Endothelial cell of umbilical vein (primary cell): ENCODE measurements at regions not wholly inside any gene's neighbourhood (a gene's known extent, or its start where the extent isn't known, plus 50 kb on each side); places are given as distances from the start of the nearest gene placed in this dataset.

Experiments
- BruUV-seq: library from RNA; stranded (reverse); fragments of 400-500 nt; replicated peaks from 2 replicates; lab custom pipeline; 2021; lab: Mats Ljungman, UMichigan
- CTCF ChIA-PET: fragments of 300-600, 350-600 bp; sonication (Branson Sonifier 250); formaldehyde crosslinking; loops from one replicate; lab custom pipeline; 2021; ENCODE audit warnings: antibody characterized with exemption, inconsistent platforms; lab: Charles Lee
- POLR2A ChIA-PET: fragments of 300-600, 350-600 bp; sonication (Branson Sonifier 250); formaldehyde crosslinking; loops from one replicate; lab custom pipeline; 2021; ENCODE audit warnings: antibody characterized with exemption, inconsistent platforms; lab: Charles Lee
- DNase-seq: peaks from one replicate; pipeline ENCODE4 v3.0.0-alpha.2; 2011; ENCODE audit warnings: low read depth, low spot score
- FAIRE-seq: peaks from 2 replicates; lab custom pipeline; 2011; peaks lifted over from hg19 to GRCh38; lab: Jason Lieb, UNC
- H2AFZ ChIP-seq: 2 replicates; pipeline ENCODE4 v1.6.0; 2012; ENCODE audit warnings: low read depth, low read length, control low read depth, inconsistent platforms
- H3K27ac ChIP-seq: 2 replicates; pipeline ENCODE4 v1.5.1; 2011; ENCODE audit warnings: low read depth, mild to moderate bottlenecking, control low read depth, low read length, moderate library complexity; ENCODE audit not compliant: insufficient read depth
- H3K27me3 ChIP-seq, 2 experiments: 2 replicates each; pipeline versions ENCODE4 v1.6.0 to v1.6.1; 2011; ENCODE audit warnings: low read length in 2 of 2, mixed read lengths in 1 of 2; ENCODE audit not compliant: control insufficient read depth in 2 of 2, insufficient read depth in 2 of 2
- H3K36me3 ChIP-seq, 2 experiments: 2 replicates in 1 of 2; 3 replicates in 1 of 2; pipeline ENCODE4 v1.5.1; 2011; ENCODE audit warnings: low read length in 2 of 2, mild to moderate bottlenecking in 1 of 2, moderate library complexity in 1 of 2; ENCODE audit not compliant: control insufficient read depth in 2 of 2, insufficient read depth in 2 of 2; ENCODE audit errors: extremely low read depth in 1 of 2
- H3K4me1 ChIP-seq: 3 replicates; pipeline ENCODE4 v1.5.1; 2011; ENCODE audit warnings: mild to moderate bottlenecking, low read length; ENCODE audit not compliant: control insufficient read depth, insufficient read depth; ENCODE audit errors: extremely low read depth
- H3K4me2 ChIP-seq: 2 replicates; pipeline ENCODE4 v1.6.1; 2011; ENCODE audit warnings: low read length, control low read depth, mixed read lengths; ENCODE audit not compliant: insufficient read depth
- H3K4me3 ChIP-seq, 3 experiments: fragments of 200-600 bp in 1 of 3; sonication (generic), shearing (Covaris generic) in 1 of 3; replicated peaks in 1 of 3; 2 replicates each; pipeline ENCODE4 v1.5.1; 2011 to 2016; ENCODE audit warnings: control low read depth in 3 of 3, low read length in 3 of 3, mild to moderate bottlenecking in 2 of 3, inconsistent platforms in 1 of 3, low read depth in 1 of 3, moderate library complexity in 1 of 3; ENCODE audit not compliant: insufficient read depth in 1 of 3
- H3K79me2 ChIP-seq: 2 replicates; pipeline ENCODE4 v1.6.0; 2012; ENCODE audit warnings: low read length, inconsistent platforms; ENCODE audit not compliant: control insufficient read depth, insufficient read depth
- H3K9ac ChIP-seq: replicated peaks from 2 replicates; pipeline ENCODE3; 2011; ENCODE audit warnings: low read length, control low read depth; ENCODE audit not compliant: insufficient read depth; ENCODE audit errors: extremely low read depth
- H3K9me1 ChIP-seq: replicated peaks from 3 replicates; pipeline ENCODE4 v1.6.0; 2011; ENCODE audit warnings: mild to moderate bottlenecking, low read length; ENCODE audit not compliant: control insufficient read depth, insufficient read depth; ENCODE audit errors: extremely low read depth
- H3K9me3 ChIP-seq: replicated peaks from 2 replicates; pipeline ENCODE4 v1.5.1; 2012; ENCODE audit warnings: low read length, inconsistent platforms; ENCODE audit not compliant: control insufficient read depth, insufficient read depth
- H4K20me1 ChIP-seq: replicated peaks from 2 replicates; pipeline ENCODE3; 2011; ENCODE audit warnings: mild to moderate bottlenecking, low read length; ENCODE audit not compliant: control insufficient read depth, insufficient read depth; ENCODE audit errors: extremely low read depth
- CTCF ChIP-seq, 2 donors: IDR thresholded peaks; 1 replicate in 1 of 2; 2 replicates in 1 of 2; pipeline ENCODE4 v1.5.1; 2011; ENCODE audit warnings: low read length in 2 of 2, mild to moderate bottlenecking in 2 of 2, moderate library complexity in 2 of 2, control low read depth in 1 of 2, inconsistent platforms in 1 of 2, low read depth in 1 of 2; ENCODE audit not compliant: insufficient read depth in 1 of 2; ENCODE audit errors: extremely low read depth in 1 of 2
- EZH2 ChIP-seq: IDR thresholded peaks from 2 replicates; pipeline ENCODE4 v1.6.1; 2012; ENCODE audit warnings: borderline replicate concordance, low read depth, mild to moderate bottlenecking, moderate library complexity, low read length, inconsistent platforms; ENCODE audit not compliant: severe bottlenecking
- FOS ChIP-seq: IDR thresholded peaks from 2 replicates; pipeline ENCODE4 v1.6.1; 2011; ENCODE audit warnings: mild to moderate bottlenecking, low read length, moderate library complexity, borderline replicate concordance; ENCODE audit not compliant: insufficient read depth
- GATA2 ChIP-seq: IDR thresholded peaks from 2 replicates; pipeline ENCODE4 v1.7.0; 2011; ENCODE audit warnings: low read depth, mild to moderate bottlenecking, moderate library complexity, mixed read lengths, low read length; ENCODE audit not compliant: insufficient read length, insufficient read depth
- JUN ChIP-seq: IDR thresholded peaks from 2 replicates; pipeline ENCODE4 v1.6.1; 2011; ENCODE audit warnings: borderline replicate concordance, low read depth; ENCODE audit not compliant: insufficient read length, insufficient read depth
- MAX ChIP-seq: IDR thresholded peaks from 2 replicates; pipeline ENCODE4 v1.6.1; 2011; ENCODE audit not compliant: insufficient read depth, insufficient read length
- MYC ChIP-seq: IDR thresholded peaks from one replicate; pipeline ENCODE4 v1.6.1; 2011; ENCODE audit warnings: mild to moderate bottlenecking, low read depth, low read length
- POLR2A ChIP-seq: IDR thresholded peaks from 2 replicates; pipeline ENCODE4 v1.6.1; 2012; ENCODE audit warnings: low read depth, mild to moderate bottlenecking, control low read depth, low read length
- POLR2AphosphoS5 ChIP-seq: IDR thresholded peaks from 2 replicates; pipeline ENCODE4 v1.6.1; 2012; ENCODE audit warnings: low read depth, mild to moderate bottlenecking, control low read depth, low read length, moderate library complexity; ENCODE audit not compliant: insufficient read depth
- dilution Hi-C: fragments of 300-500 bp; cut with MboI; formaldehyde crosslinking; loops from one replicate; pipeline ENCODE4 v1.15.0; 2019; ENCODE audit warnings: low sequenced_read_pairs; ENCODE audit not compliant: extremely low pct_ligation_motif_present
- intact Hi-C: fragments of 100-400 bp; cut with micrococcal nuclease; formaldehyde crosslinking; loops from one replicate; pipeline ENCODE4 v1.10.0; 2022

GRCh38 chr5:54672871-54673270 lies 155.3 kb downstream of the SNX18 start:
- FAIRE-seq (no peak), DNase-seq (no peak)
- peaks cover 8% of the 10 kb centered on the region for H3K4me1 ChIP-seq
- no peak for TF ChIP-seq MYC
- no peak for TF ChIP-seq POLR2AphosphoS5
- no peak for TF ChIP-seq FOS
- TF ChIP-seq CTCF (IDR thresholded peaks at IDR 0.05; ENCODE audit: extremely low read depth in 1 of 2, insufficient read depth in 1 of 2, low read depth in 1 of 2, low read length in 2 of 2) = no peak
- no peak for TF ChIP-seq MAX
- no peak for TF ChIP-seq POLR2A
- TF ChIP-seq JUN = no peak
- TF ChIP-seq GATA2 = no peak
- no peak for TF ChIP-seq EZH2
- no peaks in the 10 kb centered on the region for H4K20me1 ChIP-seq
- H2AFZ ChIP-seq = no peak overlapping the region
- H3K9me3 ChIP-seq = no peaks in the 10 kb centered on the region
- H3K9ac ChIP-seq = no peak overlapping the region
- H3K4me3 ChIP-seq = no peak overlapping the region
- dilution Hi-C loops (no loop called here), intact Hi-C loops (no loop called here)
- H3K9me1 ChIP-seq = no peaks in the 10 kb centered on the region
- H3K36me3 ChIP-seq = no peaks in the 10 kb centered on the region
- peaks cover under 1 to 4% of the 10 kb centered on the region in 2 experiments for H3K27me3 ChIP-seq
- ChIA-PET CTCF (interaction anchor here (0.7 kb wide), 1 partner anchor 9 kb away, joined by 3 read pairs; no protein-coding TSS in a partner anchor), POLR2A (no interaction called here)
- no peaks in the 10 kb centered on the region for H3K79me2 ChIP-seq
- BruUV-seq = no TSS peak
- H3K4me2 ChIP-seq = no peak overlapping the region
- no peak overlapping the region for H3K27ac ChIP-seq
